ENCODE measurements at regions not wholly inside any gene's neighbourhood (a gene's known extent, or its start where the extent isn't known, plus 50 kb on each side); places are given as distances from the start of the nearest gene placed in this dataset.

DNA sequence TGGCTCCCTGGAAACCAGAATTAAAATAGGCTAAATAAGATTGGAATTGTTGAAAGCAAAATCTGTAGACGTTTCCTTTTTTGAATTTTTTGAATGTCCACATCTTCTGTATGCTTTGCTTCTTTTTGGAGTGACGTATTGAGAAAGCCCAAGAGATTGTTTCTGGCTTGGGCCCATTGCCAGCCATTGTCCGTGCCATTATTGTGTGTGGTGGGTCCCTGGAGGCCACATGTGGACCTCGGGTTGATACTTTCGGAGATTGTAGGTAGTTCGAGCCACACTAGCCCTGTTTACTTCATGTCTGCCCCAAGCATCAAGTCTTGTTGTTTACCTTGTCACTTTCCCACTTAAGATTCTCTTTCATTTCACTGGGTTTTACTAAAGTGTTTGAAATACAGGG lies 106.0 kb downstream of the PALM2AKAP2 start:
- DNase-seq, result no peak

DNA sequence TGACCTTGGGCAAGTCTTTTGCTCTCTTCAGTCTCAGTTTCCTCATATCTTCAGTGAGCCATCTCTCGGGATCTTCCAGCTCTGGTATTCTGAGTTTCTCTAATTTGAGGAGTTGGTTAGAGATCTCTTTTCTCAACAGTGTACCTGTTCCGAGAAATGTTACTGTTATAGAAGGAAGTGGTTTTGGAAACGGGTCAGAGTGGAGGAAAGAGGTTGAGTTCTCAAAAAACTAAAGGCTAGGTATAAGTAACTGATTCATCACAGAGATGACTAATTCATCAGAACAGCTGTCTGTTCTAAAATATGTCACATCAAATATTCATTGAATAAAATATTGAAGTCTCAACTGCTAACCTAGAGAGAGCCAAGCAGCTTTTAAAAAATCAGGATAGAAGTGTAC lies 106.6 kb downstream of the PALM2AKAP2 start:
- DNase-seq, result no peak

DNA sequence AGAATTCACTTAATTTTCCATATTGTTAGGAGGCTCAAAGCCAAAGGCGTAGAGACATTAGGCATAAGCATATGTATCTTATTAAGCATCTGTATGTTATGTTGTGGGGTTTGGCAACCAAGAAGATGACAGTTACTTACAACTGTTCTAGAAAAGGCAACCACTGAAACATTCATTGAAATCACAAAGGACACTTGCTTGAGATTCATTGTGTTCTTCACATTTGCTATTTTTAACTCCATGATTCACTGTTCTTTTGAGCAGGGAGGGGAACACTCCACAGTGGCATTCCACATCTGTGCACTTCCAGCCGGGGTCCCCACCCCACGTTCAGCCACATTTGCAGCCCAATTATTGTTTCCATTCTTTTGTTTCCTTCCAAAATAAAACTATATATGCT lies 107.1 kb downstream of the PALM2AKAP2 start:
- no peak for DNase-seq

DNA sequence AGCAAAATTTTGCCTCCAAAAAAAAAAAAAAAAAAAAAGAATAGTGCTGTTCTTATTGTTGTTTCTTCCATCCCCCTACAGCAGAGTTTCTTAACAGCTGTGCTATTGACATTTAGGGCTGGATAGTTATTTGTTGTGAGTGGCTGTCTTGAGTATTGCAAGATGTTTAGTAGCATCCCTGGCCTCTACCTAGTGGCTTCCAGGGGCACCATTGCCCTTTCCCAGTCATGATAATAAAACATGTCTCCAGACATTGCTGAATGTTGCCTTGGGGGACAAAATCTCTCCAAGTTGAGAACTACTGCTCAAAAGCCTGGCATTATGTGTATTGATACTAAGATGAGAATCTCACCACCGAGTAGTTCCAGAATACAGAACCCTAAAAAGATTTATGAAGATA lies 108.7 kb downstream of the PALM2AKAP2 start:
- no peak for DNase-seq

DNA sequence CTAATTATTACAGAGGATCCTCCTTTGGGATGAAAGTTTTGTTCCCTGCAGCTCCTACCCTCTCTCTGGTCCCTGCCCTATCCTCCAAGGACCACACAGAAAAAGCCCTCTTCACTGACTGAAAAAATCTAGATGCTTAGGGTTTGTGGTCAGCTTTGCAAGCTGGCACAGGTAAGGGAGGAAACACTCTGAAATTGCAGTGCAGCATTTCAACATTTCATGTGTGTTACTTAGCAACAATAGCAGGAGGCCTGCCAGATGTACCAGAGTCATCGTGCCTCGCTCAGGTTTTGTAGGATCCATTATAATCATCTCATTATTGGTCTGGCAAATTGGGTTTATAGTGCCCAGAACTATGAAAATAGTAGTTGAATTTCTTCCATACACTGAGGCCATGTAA lies 109.5 kb downstream of the PALM2AKAP2 start:
- DNase-seq, result no peak

DNA sequence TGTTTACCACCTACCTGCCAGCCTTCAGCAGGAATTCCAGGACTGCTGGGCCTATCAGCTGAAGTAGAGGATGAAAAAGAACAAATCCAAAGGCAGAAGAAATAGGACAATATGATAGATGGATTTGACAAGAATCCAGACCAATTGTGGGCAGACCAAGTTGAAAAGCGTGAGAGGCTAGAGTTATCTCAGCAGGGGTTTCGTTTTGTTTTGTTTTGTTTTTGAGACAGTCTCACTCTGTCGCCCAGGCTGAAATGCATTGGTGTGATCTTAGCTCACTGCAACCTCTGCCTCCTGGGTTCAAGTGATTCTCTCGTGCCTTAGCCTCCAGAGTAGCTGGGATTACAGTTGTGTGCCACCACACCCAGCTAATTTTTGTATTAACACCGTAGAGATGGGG lies 113.2 kb downstream of the PALM2AKAP2 start:
- DNase-seq, result no peak

DNA sequence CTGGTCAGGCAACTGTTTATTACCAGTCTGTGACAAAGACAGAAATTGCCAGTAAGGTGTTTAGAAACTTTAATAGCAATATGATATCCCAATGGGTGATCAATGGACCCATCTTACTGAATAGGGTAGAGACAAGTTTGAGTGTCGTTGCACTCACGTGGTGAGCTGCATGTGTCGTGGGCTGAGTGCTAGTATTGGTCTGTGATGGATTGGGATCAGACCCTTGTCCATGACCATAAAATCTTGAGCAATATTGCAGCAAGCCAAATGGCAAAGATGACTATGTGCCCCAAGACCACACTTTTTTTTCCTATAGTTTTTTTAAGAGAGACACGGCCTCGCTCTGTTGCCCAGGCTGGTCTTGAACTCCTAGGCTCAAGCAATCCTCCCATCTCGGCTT lies 114.5 kb downstream of the PALM2AKAP2 start:
- no peak for DNase-seq

DNA sequence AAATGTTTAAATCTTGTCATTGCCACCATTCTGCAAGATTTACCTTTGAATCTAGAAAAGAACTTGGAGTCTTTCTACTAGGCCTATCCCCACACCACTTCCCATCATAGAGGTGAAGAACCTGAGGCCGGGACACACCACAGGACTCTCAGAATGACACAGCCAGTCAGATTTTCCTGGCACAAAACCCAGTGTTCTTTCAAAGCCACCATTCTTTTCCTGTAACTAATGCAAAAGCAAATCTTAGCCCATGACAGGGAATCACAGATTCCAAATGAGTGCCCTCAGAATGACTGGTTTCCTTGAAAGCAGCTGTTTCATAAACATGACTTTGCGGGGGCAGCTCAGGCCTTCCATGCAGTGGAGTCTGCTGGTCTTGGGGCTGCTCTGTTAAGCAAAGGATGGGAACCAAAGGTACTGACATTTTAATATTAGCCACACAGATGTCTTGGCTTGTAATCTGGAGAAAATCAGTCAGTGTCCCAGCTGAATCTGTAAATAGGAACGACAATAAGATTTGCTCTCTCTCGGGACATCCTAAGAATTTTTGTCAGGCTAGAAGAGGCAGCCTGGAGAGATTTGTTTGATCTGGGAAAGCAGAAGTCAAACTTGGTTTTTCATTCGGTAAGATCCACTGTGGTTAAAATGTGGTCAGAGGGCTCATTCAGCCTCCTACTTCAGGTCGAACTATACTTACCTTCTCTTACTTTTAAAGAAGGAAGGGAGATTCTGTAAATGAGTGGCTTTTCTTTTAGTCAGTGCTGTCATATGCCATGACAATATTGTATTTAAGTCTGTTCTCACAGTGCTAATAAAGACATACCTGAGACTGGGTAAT lies 115.1 kb downstream of the PALM2AKAP2 start:
- no peak for DNase-seq

DNA sequence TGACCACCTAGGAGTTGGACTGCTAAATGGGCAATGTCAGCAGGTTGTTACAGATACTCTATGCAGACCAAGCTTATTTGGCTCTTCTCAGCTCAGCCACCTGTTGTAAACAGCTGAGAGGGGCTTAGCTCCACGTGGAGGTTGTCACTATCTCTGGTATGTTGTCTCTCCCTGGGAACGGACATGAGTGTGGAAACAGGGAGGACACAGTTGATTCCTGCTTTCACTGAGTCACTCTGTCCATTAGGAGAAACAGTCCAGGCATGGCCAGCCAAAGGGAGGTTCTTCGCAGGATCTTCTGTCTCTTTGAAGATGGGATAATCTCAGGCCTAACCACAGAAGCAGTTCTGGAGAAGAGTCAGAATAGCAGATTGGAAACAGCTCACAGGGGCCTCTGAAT lies 121.2 kb downstream of the PALM2AKAP2 start:
- no peak for DNase-seq

DNA sequence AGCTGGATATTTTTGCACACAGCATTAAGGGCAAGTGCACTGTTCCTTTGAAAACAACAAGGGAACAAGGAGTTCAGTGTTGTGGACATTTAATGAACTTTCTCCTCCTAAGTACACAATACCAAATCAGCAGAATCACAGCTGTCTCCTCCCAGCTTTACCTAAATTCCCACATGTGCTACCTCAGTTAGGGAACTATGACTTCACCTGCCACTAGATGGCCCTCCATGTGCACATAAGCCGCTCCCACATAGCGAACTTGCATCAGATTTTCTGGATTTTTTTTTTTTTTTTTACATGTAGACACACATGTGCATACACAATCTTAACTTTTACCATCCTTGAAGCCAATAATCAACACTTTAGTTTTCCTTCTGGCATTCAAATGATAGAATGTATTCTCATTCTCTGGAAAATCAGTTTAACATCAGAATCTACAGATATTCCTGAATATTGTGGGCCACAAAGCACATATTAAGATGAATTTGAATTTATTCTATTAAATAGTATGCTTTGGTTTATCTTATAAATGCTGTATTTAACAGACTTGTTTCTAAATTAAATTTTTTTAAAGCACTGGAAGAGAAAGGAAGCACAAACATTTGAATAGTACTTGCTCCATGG lies 123.6 kb downstream of the PALM2AKAP2 start:
- DNase-seq, result no peak

DNA sequence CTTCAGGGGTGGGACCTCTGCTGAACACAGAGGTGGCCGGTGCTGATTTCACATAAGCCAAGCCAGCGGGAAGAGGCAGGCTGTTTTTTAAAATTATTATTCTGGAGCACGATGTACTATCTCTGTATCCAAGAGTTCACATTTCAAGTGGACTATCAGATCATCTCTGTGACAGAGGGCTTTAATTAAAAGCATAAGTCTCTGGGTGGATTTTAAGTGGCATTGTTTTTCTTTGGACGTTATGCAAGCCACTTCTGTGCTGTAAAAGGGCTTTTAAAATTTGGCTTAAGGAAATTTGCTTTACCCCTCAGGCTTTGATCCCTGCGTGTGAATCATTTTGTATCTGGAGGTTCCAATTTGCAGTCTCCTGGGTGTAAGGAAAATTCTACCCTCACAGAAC lies 124.7 kb downstream of the PALM2AKAP2 start:
- DNase-seq, result no peak

DNA sequence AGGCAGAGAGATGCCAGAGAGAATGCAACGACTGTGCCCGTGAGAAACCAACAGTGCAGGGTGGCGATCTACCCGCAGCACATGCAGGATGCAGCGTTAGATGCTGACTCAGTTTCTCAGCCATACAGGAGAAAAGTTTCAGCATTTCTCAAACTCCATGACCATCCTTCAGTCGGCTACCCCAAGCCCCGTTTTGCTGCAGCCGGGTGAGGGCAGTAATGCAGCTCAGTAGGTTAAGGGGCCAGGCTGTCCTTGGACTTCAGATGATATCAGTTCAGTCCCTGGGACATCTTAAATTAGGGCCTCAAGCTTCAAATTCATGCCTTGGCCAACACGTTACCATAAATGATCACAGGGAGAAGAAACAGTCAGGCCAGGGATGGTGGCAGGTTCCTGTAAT lies 125.5 kb downstream of the PALM2AKAP2 start:
- no peak for DNase-seq

DNA sequence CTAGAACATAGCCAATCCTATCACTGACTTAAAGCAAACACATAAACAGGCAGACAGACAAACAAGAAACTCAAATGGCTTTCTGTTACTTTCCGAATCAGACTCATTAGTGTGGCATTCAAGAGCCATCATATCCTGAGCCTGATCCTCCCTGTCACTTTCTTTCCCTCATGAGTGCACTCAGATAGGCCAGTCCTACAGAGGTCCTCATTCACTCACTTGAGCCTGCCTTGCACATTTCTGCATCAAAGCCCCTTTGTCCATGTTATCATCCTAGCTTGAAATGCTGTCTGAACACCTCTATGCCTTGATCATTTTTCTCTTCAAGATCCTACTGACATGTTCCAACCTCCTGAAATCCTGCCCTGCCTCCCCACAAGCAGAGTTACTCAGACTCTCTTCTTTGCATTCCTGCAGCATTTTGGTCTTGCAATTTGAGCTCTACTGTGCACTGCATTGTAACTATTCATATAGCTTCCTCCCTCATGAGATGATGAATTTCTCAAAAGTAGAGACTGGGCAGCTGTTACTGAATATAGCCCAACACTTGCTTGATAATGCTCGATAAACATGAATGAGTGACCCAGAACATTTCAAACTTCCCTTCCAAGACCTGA lies 126.9 kb downstream of the PALM2AKAP2 start:
- DNase-seq, result no peak

DNA sequence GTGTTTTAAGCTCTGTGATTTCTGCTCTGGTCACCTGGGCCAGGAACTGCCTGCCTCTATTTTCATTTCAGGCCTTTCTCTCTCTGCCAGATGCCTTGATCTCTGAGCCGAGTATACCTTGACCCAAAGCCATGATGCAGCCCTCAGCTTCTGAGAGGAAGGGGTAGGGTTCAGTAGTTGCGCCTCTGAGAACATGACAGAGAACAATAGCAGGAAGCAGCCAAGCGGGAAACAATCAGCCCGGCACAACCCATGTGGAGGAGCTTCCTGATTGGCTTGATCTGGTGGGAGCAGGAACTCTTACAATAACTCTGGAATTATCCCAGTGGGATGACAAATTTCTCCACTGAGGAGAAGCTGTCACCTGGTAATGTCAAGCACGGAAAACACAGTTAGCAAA lies 127.4 kb downstream of the PALM2AKAP2 start:
- DNase-seq, result no peak

DNA sequence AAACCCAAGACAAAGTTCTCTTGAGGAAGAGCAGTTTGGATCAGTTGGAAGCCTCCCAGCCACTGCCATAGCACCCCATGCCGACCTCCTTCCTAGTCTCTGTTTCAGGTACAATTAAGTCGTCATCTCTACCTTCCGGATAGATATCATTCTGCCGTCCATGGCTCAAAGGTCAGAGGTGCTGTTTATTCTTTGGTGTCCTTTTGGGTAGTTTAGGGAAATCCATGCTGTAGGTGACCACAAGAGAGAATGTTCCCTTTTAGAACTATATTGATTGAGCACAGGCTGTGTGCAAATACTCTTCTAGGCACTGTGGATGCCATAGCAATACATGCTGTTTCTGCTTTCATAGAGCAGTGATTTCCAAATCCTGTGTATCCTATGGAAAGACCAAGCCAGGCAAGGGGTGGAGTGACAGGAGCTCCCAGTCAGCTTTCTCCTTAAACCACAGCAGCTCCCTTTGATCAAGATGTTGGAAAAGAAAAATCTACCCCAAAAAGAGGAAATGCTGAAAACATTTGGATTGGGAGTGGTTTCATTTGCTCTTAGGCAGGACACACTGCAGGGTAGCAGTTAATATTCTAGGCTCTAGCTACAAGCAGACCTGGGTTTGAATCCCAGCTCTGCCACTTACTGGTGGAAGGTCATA lies 127.9 kb downstream of the PALM2AKAP2 start:
- DNase-seq, result no peak

DNA sequence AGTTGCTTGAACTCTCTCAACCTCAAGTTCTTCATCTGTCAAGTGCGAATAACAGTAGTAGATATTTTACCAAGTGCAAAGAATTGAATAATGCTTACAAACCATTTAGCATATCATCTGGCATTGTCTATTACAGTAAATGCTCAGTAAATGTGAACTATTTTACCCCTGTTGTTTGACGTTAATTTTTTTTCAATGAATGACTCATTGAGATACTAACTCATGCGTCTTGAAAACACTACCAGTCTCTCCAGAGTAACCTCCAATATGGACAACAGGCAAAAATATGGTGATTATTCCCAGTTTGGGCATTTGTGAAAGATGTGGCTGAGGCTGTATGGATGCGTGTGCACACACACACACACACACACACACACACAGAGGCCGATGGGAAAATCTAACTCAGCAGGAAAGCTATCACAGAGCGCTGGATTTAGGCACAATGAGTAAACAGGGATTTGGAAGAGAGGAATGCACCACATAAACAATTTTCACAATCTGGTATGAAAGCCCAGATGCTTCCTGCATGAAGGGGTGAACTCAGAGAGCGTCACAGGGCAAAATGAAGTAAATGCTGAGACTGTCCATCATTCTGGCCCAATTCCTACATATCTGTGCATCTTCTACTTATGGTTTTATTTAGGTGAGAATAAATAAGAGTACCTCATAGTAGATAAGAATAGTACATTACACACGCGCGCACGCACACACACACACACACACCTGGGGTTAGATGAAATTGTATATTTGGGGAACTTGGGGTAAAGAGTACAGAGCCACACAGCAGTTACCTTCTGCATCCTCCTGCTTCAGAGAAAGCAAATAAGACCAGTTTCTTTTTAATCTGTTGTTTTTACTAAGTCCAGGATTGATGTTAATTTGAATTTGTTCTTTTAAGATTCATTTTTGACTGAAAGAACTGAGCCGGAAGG lies 128.7 kb downstream of the PALM2AKAP2 start:
- no peak for DNase-seq

DNA sequence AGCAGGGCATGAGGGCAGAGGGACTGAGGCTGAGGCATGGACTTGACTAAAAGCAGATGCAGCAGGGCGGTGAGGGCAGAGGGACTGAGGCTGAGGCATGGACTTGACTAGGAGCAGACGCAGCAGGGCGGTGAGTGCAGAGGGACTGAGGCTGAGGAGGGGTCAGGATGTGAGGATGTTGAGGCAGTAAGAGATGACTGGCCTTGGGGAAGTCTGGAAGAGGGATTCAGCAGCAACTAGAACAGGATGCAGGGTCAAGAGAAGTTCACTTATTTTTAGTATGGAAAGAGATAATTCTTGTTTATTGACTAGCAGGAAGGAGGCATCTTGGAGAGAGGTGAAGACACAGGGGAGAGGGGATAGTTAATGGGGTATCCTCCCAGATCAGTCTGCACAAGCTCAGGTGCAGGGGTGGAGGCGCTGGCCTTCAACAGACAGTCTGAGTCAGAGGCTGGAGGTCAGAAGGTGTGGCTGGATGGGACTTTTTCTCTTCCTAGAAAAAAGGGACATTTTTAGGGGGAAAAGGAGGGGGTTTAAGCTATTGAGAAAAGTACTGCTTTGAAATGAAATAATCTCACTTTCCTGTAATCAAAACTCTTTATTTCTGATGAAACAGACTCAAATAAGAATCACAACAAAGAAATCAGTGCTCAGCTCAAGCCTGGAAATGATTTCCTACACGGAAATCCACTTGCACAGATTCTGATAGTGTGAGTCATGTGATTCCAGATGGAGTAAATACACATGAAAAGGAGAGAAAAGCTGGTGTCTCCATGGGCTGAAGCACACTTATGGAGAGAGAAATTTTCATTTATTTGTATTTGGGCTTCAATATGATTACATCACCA lies 130.9 kb downstream of the PALM2AKAP2 start:
- no peak for DNase-seq

DNA sequence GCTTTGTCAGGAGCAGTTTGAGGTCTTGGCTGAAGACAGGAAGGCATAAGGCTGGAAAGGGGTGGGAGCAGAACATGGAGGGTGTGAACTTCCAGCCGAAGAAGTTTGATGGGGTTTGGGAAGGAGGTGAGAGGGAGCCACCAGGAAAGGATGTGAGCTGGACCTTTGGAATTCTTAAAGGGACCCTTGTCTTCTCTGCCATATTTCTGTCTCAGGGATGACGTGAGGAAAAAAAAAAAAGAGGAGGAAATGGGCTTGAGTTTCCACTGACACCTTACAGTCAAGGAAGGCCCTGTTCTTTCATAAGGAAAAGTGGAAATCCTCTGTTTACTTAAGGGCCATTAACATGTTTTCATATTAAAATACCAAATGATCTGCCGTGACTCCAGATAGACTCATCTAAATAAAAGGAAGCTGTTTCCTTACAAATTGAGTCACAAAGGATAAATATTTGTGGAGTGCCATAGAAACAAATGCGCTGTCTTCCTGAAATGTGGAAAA lies 132.1 kb downstream of the PALM2AKAP2 start:
- DNase-seq, result no peak

DNA sequence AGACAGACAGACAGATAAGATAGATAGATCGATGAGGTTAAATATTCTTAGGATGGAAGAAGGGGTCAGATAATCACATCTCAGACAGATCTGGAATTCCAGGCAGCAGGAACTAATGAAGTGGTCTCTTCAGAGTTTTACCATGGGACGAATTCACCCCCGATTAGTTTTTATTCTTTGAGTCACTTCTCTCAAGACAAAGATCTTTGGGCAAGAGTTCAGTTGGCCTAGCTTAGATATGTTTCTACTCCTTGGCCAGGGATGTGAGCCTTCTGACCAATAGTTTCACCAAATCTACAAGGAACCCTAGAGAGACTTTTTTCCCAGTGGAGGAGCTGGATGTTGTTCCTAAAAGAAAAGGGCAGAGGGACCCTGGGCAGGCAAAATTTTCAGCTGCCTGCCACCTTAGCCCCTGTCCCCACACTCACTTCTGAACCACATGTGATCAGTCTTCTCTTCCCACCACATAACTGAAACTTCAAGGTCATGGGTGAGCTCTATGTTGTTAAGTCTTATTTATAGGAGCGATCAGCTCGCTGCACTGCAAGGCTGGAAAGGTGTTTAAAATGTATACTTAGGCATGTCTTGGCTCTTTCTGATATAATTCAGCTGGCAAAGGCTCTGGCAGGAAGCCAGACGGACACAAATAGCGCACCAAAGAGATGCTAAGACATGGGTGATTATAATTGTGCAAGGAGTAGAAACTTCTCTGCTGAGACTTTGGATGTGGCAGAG lies 132.9 kb downstream of the PALM2AKAP2 start:
- DNase-seq, result no peak

DNA sequence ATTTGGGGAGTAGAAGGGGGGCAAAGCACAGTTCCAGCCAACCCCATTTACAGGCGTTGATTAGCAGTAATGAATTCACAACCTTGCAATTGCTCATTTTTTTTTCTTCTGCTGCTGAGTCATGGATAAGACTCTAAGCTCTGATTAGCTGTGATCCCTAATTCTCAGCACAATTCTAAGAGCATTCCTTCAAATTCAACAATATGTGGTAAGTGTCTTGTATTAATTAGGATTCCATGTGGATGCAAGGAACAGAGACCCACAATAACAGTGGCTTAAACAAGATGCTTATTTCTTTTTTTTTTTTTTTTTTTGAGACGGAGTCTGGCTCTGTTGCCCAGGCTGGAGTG lies 133.4 kb downstream of the PALM2AKAP2 start:
- no peak for DNase-seq
